Upper lobe of right lung (tissue), 1 donor: ENCODE measurements at regions not wholly inside any gene's neighbourhood (a gene's known extent, or its start where the extent isn't known, plus 50 kb on each side); places are given as distances from the start of the nearest gene placed in this dataset.
"Not testable (repeated sequence)": the region's sequence is repeated elsewhere in the genome, so short reads cannot be mapped to it uniquely, and the experiment has no call there.

ENCODE experiments used
- ATAC-seq: fragments of 200-7000 bp; cut with Tn5 transposase; one replicate; pipeline ENCODE4 v1.9.1; 2020; ENCODE audit warnings: mild to moderate bottlenecking, moderate library complexity
- DNase-seq: peaks from one replicate; pipeline ENCODE4 v3.0.0-alpha.2; 2020
- H3K27ac ChIP-seq: fragments of 200-600 bp; one replicate; pipeline ENCODE4 v1.8.0; 2022
- H3K27me3 ChIP-seq: fragments of 200-600 bp; one replicate; pipeline ENCODE4 v1.8.0; 2022; ENCODE audit warnings: mild to moderate bottlenecking
- H3K36me3 ChIP-seq: fragments of 200-600 bp; one replicate; pipeline ENCODE4 v1.8.0; 2022
- H3K4me1 ChIP-seq: fragments of 200-600 bp; one replicate; pipeline ENCODE4 v1.8.0; 2022
- H3K4me3 ChIP-seq: fragments of 200-600 bp; one replicate; pipeline ENCODE4 v1.8.0; 2022; ENCODE audit warnings: mild to moderate bottlenecking
- H3K9me3 ChIP-seq: fragments of 200-600 bp; one replicate; pipeline ENCODE4 v1.8.0; 2022
- intact Hi-C: fragments of 100-400 bp; cut with DNase I; formaldehyde crosslinking; loops from one replicate; pipeline ENCODE4 v1.11.0; 2022
- donor health status: DM: no; HTN: yes; CAD: no; lungs with severe emphysema.

DNA sequence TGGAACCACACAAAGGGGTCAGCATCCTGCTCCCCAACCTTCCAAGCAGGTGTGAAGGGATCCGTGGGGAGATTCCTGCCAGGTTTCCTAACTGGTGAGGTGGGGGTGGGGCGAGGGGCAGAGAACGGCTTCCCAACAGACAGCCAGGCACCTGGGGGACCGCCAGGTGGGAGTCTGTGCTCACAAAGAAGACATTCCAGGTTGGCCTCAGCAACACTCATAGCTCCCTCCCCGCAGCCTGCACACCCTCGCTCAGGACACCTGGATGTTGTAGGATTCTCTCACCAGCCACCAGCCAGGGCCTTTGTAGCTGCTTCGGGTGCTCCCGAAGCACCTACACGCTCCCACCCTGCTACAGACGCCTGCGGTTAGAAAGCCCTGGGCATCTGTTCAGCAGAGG is 184.8 kb upstream of the FAM240B start:
- DNase-seq, H3K36me3 ChIP-seq, intact Hi-C loops, H3K4me1 ChIP-seq, H3K27ac ChIP-seq, ATAC-seq, H3K27me3 ChIP-seq, H3K9me3 ChIP-seq, H3K4me3 ChIP-seq: not testable (repeated sequence)

DNA sequence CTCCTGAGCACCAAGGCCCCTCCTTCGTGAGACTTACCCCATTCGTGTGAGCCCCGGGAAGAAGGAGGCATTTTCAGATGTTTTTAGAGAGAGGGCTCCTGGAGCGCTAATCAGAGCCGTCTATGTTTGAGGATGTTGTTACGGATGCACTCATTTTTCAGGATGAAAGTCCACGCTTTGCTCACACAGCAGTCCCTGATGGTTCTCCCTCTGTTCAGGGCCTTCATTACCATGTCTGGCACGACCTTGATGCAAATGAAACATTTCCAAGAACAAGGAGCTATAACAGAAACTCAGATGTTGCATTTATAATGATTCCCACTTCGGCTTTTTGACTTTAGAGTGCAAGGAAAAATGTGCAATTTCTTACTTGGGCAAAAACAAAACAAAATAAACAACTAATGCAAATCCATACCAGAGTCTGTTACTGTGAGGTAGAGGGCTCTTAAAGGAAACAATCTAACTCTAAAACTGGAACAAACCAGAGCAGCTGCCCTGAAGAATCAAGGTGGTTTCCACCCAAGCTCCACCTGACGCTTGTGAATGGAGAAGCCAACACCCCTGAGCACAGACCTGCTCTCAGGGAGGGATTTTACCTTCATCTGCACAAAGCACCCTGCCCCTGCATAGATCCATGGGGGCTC is 181.7 kb upstream of the FAM240B start:
- H3K9me3 ChIP-seq, intact Hi-C loops, H3K36me3 ChIP-seq, H3K27me3 ChIP-seq, H3K4me3 ChIP-seq, ATAC-seq, H3K27ac ChIP-seq, DNase-seq, H3K4me1 ChIP-seq: not testable (repeated sequence)

DNA sequence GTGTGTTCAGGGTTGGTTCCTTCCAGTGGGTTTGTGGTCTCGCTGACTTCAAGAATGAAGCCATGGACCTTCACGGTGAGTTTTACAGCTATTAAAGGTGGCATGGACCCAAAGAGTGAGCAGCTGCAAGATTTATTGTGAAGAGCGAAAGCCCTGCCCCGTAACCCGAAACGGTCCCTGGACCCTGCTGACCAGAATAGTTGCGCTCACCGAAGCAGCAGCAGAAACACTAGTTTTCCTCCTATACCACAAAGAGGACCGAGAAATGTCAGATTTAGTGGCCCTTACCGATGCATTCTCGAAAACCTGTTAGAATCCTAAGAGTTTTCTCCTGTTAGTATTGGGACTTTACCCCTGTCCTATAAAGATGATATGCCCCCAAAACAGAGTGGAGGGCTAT is 176.5 kb upstream of the FAM240B start:
- ATAC-seq, H3K9me3 ChIP-seq, DNase-seq: not testable (repeated sequence)

DNA sequence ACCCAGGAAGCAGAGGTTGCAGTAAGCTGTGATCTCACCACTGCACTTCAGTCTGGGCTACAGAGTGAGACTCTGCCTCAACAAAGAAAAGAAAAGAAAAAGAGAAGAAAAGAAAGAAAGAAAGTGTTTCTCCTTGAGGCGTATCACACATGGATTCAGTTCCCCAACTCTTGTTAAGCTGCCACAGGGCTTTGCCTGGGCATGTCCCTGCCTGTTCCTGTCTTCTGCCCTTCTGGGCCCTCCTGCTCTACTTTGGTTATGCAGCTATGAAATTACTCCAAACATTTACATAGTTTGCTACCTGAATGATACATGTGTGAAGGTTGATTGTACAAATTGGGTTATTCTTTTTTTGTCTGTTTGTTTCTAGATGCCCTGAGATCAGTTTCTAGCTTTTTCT is 175.3 kb upstream of the FAM240B start:
- H3K27me3 ChIP-seq, DNase-seq, ATAC-seq, H3K4me3 ChIP-seq, H3K4me1 ChIP-seq, H3K9me3 ChIP-seq, H3K27ac ChIP-seq, H3K36me3 ChIP-seq, intact Hi-C loops: not testable (repeated sequence)

More for the DNA sequence above, 176.5 kb upstream of the FAM240B start:
- H3K4me3 ChIP-seq, H3K4me1 ChIP-seq, H3K27me3 ChIP-seq, intact Hi-C loops, H3K36me3 ChIP-seq, H3K27ac ChIP-seq: not testable (repeated sequence)

DNA sequence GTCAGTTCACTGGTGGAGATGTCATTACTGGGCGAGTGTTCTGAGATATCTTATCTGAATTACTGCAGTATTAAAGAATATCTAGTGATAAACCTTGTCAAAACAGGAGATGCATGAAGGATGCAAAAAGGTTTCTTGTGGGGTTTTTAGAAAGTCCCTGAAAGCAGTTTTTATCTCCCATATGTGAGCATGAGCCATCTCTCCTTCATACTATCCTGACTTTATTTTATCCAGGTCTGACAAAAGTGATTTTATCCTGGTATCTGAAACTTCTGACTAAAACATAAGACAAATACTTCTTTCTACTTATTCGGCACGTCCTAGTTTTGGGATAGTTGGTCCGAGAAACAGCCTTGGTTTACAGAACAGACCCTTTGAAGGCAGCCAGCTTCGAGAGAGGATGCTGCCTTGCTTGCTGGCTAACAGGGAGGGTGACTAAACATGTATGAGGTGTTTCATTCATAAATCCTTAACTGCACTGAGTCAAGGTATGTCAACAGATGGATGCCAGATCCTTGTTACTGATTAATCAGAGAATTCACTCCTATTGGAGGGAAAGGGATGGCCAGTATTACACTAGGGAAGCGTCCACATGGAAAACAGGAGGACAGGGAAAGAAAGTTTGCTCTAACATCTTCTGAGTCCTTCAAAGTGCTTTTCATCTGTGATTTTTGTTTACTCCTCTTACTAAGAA is 172.8 kb upstream of the FAM240B start:
- DNase-seq, intact Hi-C loops, H3K9me3 ChIP-seq, H3K4me1 ChIP-seq, ATAC-seq, H3K4me3 ChIP-seq, H3K27ac ChIP-seq, H3K36me3 ChIP-seq, H3K27me3 ChIP-seq: not testable (repeated sequence)

DNA sequence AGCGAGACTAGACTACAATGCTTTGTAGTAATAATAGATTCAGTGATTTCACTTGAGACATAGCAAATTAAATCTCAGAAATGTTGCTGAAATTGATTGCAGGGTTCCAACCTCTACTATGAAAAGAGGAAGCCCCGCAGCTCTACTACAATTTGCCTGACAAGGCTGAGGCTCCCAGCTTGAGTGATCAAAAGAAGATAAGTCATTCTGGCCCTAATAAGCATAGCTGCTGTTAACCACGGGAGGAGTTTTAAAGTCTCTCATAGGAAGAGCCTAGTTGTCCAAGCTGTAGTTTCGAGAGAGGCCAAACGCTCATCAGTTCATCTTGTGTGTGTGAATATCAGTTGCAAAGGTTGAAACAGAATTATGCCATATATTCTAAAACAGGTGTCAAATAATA is 166.1 kb upstream of the FAM240B start:
- H3K4me1 ChIP-seq, intact Hi-C loops, ATAC-seq: not testable (repeated sequence)

DNA sequence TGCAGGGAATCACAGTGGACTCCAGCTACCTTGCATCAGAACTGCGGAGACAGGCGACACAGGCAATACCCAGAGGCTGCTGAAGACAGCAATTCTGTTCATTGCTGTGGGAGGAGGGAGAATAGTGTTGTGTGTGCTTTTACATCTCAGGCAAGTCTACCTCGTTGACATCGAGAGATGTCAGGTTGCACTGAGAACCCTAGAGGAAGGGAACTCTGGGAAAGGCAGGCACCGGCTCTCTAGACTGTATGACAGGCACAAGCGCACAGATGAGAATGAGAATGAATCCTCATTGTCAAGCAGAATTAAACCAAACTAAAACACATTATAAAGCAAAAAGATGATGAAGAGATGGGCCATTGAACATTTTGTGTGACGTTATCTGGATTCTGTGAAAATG is 155.7 kb upstream of the FAM240B start:
- DNase-seq, ATAC-seq, H3K36me3 ChIP-seq, intact Hi-C loops, H3K4me1 ChIP-seq, H3K27me3 ChIP-seq, H3K27ac ChIP-seq, H3K9me3 ChIP-seq, H3K4me3 ChIP-seq: not testable (repeated sequence)

More for the DNA sequence above, 166.1 kb upstream of the FAM240B start:
- DNase-seq, H3K36me3 ChIP-seq, H3K9me3 ChIP-seq, H3K27me3 ChIP-seq, H3K4me3 ChIP-seq, H3K27ac ChIP-seq: not testable (repeated sequence)

DNA sequence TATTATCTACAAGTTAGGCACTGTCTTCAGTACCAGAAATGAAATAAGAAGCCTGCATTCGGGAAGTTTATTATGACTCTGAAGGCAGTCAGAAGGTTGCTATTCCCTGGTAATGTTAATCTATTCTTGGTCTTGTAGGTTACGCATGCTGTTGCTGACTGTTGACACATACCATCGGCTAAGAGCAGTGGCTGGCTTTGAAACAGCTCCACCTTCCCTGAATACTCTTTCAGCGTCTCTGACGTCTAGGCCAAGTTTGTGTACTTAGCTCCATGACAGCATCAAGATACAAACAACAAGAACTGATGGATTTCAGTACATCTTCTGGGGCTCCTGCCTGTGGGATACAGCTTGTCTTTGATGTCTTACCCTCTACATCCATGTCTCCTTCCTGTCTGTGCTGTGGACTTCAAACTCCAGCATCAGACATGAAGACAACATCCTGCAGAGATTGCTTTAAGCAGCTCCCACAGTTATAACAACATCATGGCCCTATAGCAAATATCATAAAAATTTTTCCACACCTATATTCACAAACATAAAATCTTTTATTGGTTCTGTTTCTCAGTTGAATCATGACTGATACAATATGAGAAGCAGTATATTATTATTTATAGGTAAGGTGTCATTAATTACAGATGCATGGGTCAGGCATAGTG is 151.5 kb upstream of the FAM240B start:
- H3K9me3 ChIP-seq, H3K27me3 ChIP-seq, H3K36me3 ChIP-seq, ATAC-seq, H3K4me1 ChIP-seq, intact Hi-C loops, H3K27ac ChIP-seq, H3K4me3 ChIP-seq, DNase-seq: not testable (repeated sequence)

DNA sequence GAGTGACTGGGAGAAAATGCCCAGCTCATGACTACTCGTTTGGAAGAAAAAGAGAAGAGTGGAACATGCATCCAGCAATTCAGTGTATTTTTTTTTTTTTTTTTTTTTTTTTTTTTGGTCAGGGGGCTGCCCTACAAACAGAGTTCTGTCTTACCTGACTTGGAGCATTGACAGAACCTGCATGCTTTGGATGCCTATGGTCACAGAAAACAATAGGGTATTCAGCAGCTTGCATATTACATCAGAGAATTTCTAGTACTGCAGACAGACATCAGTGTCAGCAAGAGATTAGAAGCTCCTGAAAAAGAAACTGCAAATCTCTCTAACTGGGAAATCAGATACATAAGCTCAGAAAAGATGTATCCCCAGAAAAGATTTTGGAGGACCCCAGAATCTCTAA is 139.9 kb upstream of the FAM240B start:
- H3K27me3 ChIP-seq, H3K4me1 ChIP-seq, H3K4me3 ChIP-seq, H3K9me3 ChIP-seq, intact Hi-C loops, H3K27ac ChIP-seq, H3K36me3 ChIP-seq, DNase-seq, ATAC-seq: not testable (repeated sequence)

DNA sequence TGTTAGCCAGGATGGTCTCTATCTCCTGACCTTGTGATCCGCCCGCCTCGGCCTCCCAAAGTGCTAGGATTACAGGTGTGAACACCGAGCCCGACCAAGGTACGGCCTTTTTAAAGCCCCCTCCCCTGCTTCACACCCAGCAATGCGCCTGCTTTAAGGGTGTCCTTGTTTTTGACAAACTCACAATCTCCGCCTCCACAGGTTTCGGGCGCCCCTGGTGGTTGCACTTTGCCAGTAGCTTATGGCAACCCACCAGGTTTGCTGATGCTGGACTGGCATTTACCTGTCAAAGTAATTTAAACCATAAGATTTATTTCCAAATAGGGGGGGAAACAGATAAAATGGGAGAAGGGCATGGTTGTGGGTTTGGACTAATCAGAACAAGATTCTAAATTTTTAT is 129.0 kb upstream of the FAM240B start:
- ATAC-seq, H3K4me1 ChIP-seq, H3K27ac ChIP-seq, H3K4me3 ChIP-seq, H3K36me3 ChIP-seq, DNase-seq, H3K9me3 ChIP-seq, intact Hi-C loops, H3K27me3 ChIP-seq: not testable (repeated sequence)

DNA sequence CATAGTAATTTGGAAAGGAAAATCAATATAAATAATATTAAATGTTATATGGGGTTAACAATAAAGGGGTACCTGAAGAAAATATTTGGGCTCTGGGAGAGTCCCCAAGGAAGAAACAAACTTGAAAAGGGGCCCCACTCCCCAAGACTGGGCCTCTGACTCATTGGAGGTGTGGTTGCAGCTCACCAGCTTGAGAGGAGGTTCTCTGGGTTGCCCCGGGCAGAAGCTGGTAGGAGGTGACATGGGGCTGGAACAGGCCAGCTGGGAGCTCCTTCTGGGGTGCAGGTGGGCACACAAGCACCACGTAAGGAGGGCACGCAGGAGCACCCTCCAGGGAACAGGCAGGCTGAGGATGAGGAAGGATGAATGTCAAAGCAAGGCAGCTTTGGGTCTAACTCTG is 120.3 kb upstream of the FAM240B start:
- ATAC-seq, H3K27me3 ChIP-seq, H3K9me3 ChIP-seq, H3K36me3 ChIP-seq, H3K4me1 ChIP-seq, DNase-seq, H3K27ac ChIP-seq, H3K4me3 ChIP-seq, intact Hi-C loops: not testable (repeated sequence)

DNA sequence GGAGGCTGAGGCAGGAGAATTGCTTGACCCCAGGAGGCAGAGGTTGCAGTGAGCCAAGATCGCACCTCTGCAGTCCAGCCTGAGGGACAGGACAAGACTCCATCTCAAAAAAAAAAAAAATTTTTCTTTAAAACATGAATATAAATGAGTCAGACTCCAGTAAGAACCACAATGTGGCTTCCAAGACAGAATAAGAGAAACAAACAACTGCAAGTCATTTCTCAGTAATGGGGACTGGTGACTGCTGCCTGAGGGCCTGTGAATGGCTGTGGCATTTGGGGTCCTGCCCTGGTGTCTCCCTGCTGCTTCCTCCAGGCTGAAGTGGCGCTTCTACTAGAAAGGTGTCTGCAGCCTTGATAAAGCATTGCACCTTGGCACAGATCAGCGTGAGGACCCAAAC is 113.8 kb upstream of the FAM240B start:
- DNase-seq, H3K27ac ChIP-seq, H3K9me3 ChIP-seq, H3K27me3 ChIP-seq, ATAC-seq, H3K4me1 ChIP-seq, intact Hi-C loops, H3K36me3 ChIP-seq, H3K4me3 ChIP-seq: not testable (repeated sequence)

DNA sequence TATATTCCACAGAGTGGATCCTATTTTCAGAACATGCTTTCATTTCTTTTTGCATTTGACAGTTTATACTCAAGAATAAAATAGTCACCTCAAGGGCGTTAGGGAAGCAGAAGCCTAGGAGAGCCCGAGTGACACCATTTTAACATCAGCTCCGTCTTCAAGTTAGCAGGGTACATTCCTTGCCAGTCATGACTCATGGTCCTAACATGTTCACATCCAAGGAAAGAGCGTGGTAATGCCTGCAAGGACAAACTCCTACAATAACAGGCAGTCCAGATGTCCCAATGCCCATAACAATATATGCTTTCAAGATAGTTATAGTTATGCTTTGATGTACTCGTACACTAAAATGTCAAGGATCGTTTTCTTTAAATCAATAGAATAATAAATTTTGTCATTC is 93.9 kb upstream of the FAM240B start:
- H3K4me1 ChIP-seq, ATAC-seq, H3K27ac ChIP-seq, H3K9me3 ChIP-seq, H3K36me3 ChIP-seq, DNase-seq, H3K27me3 ChIP-seq, intact Hi-C loops, H3K4me3 ChIP-seq: not testable (repeated sequence)

DNA sequence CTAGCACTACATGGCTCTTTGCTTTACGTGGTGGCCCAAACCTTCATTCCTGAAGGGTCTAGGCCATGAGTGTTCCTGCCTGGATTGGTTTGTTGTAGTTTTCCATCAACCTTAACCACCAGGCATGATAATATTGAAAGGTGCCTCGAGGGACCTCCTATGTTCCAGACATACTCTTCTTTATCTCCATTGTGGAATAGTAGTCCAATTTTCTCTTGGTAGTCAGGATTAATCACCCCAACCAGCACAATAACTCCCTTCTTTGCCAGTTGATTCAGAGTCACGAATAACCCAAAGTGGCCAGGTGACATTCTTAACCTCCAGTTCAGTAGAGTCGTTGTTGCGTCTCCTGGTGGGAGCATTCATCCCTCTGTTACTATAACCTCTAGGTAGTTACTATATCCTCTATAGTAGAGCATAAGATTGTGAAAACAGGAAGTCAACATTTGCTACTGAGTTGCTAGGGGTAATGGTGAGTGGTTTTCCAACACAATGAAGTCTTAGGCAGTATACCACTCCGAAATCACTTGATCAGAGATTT is 88.1 kb upstream of the FAM240B start:
- intact Hi-C loops, H3K9me3 ChIP-seq, DNase-seq, H3K4me3 ChIP-seq, H3K27ac ChIP-seq, ATAC-seq, H3K4me1 ChIP-seq, H3K27me3 ChIP-seq, H3K36me3 ChIP-seq: not testable (repeated sequence)
